ENCODE measurements at regions not wholly inside any gene's neighbourhood (a gene's known extent, or its start where the extent isn't known, plus 50 kb on each side); places are given as distances from the start of the nearest gene placed in this dataset.

GRCh38 chr4:173642509-173642908 lies 112.5 kb upstream of the HAND2 start:
- TF ChIP-seq RARB (CRISPR knock-in tag; IDR thresholded peaks at IDR 0.05): no peak
- TF ChIP-seq ZFP30 (CRISPR knock-in tag; IDR thresholded peaks at IDR 0.05): no peak
- no peak for TF ChIP-seq ZFP3 (CRISPR knock-in tag; IDR thresholded peaks at IDR 0.05)
- TF ChIP-seq CSRNP3 (CRISPR knock-in tag; IDR thresholded peaks at IDR 0.05): no peak
- TF ChIP-seq ZNF70 (CRISPR knock-in tag; IDR thresholded peaks at IDR 0.05): no peak
- no peak for TF ChIP-seq ARNTL (CRISPR knock-in tag; IDR thresholded peaks at IDR 0.05; ENCODE audit: borderline replicate concordance, low read depth)

Data from SK-N-SH treated with all-trans-retinoic acid at 6 μM for 48 hours (cell line).